GM12864 (cell line): ENCODE measurements at regions not wholly inside any gene's neighbourhood (a gene's known extent, or its start where the extent isn't known, plus 50 kb on each side); places are given as distances from the start of the nearest gene placed in this dataset.

Source experiments
- DNase-seq: peaks from one replicate; pipeline ENCODE4 v3.0.0-alpha.2; 2011; ENCODE audit warnings: low read depth
- H3K4me3 ChIP-seq: 2 replicates; pipeline ENCODE4 v1.5.1; 2011; ENCODE audit warnings: mild to moderate bottlenecking, low read depth, low read length, control low read depth
- CTCF ChIP-seq: IDR thresholded peaks from 2 replicates; pipeline ENCODE4 v1.5.1; 2011; ENCODE audit warnings: low read depth, mild to moderate bottlenecking, moderate library complexity, low read length, control low read depth, inconsistent platforms; ENCODE audit errors: missing control alignments

- no peak for TF ChIP-seq CTCF
- H3K4me3 ChIP-seq = no peak overlapping the region
- no peak for DNase-seq
These were observed 657.6 kb upstream of the CXADR start for GRCh38 chr21:16855164-16855667.

- no peak for TF ChIP-seq CTCF
- DNase-seq = no peak
- no peak overlapping the region for H3K4me3 ChIP-seq
These were observed 649.4 kb upstream of the CXADR start for GRCh38 chr21:16863362-16863905.

- no peak for DNase-seq
- no peak for TF ChIP-seq CTCF
- H3K4me3 ChIP-seq = no peak overlapping the region
These were observed 648.9 kb upstream of the CXADR start for GRCh38 chr21:16863908-16864307.

GRCh38 chr21:16865632-16866031 is 647.2 kb upstream of the CXADR start:
- TF ChIP-seq CTCF = no peak
- H3K4me3 ChIP-seq = no peak overlapping the region
- no peak for DNase-seq

- no peak overlapping the region for H3K4me3 ChIP-seq
- no peak for TF ChIP-seq CTCF
- no peak for DNase-seq
These were observed 646.0 kb upstream of the CXADR start for GRCh38 chr21:16866851-16867250.

- no peak overlapping the region for H3K4me3 ChIP-seq
- DNase-seq = no peak
- no peak for TF ChIP-seq CTCF
These were observed 642.7 kb upstream of the CXADR start for GRCh38 chr21:16870103-16870502.

- H3K4me3 ChIP-seq = no peak overlapping the region
- no peak for TF ChIP-seq CTCF
- DNase-seq = no peak
These were observed 640.2 kb upstream of the CXADR start for GRCh38 chr21:16872616-16873015.
